ENCODE measurements at regions not wholly inside any gene's neighbourhood (a gene's known extent, or its start where the extent isn't known, plus 50 kb on each side); places are given as distances from the start of the nearest gene placed in this dataset.

DNA sequence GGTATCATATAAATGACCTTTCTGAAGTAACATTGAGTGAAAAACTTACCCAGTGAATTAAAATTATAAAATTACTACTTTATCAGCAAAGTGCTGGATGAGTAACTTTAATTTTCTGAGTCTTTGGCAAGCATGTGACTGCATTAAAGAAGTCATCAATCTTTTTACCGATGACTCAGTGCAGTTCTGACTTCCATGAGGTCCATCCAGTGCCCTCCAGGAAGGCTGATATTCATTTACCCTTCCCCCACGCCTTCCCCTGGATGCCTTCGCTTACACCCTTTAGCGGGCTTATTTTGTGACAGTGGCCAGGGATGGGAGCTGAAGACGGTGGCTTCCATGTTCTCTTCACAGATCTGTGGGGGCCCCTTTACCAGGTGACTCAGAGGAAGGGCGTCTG, 572.9 kb upstream of the PFKP start:
- H3K4me3 ChIP-seq (ENCODE audit: low read depth, low read length) = no peak overlapping the region
- TF ChIP-seq, protein P1, sequence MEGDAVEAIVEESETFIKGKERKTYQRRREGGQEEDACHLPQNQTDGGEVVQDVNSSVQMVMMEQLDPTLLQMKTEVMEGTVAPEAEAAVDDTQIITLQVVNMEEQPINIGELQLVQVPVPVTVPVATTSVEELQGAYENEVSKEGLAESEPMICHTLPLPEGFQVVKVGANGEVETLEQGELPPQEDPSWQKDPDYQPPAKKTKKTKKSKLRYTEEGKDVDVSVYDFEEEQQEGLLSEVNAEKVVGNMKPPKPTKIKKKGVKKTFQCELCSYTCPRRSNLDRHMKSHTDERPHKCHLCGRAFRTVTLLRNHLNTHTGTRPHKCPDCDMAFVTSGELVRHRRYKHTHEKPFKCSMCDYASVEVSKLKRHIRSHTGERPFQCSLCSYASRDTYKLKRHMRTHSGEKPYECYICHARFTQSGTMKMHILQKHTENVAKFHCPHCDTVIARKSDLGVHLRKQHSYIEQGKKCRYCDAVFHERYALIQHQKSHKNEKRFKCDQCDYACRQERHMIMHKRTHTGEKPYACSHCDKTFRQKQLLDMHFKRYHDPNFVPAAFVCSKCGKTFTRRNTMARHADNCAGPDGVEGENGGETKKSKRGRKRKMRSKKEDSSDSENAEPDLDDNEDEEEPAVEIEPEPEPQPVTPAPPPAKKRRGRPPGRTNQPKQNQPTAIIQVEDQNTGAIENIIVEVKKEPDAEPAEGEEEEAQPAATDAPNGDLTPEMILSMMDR (conservative IDR thresholded peaks at IDR 0.05; ENCODE audit: low read depth, low read length) = no peak
- no peak for DNase-seq (ENCODE audit: low read depth)

GRCh38 chr10:2488446-2489005, 578.8 kb upstream of the PFKP start:
- no peak overlapping the region for H3K4me3 ChIP-seq (ENCODE audit: low read depth, low read length)
- DNase-seq (ENCODE audit: low read depth) = no peak
- TF ChIP-seq, protein P1 (conservative IDR thresholded peaks at IDR 0.05; ENCODE audit: low read depth, low read length) = no peak

DNA sequence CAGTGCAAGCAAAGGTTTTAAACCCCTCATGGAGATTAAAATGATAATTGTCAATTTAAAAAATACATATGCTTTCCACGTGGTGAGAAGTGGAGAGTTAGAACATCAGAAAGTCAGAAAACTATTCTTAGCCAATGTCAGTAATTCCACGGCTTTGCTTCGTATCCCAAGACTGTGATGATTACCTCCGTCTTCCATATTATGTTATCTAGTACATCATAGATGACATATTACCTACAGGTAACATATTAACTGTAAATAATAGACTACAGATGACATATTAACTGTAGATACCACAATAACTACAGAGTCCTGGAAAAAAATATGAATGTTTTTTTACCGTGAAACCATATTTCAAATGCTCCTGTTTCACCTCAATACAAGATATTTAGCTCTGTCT, 579.4 kb upstream of the PFKP start:
- no peak overlapping the region for H3K4me3 ChIP-seq (ENCODE audit: low read depth, low read length)
- DNase-seq (ENCODE audit: low read depth) = no peak
- TF ChIP-seq, protein P1 (conservative IDR thresholded peaks at IDR 0.05; ENCODE audit: low read depth, low read length) = no peak

GRCh38 chr10:2478656-2479055, 588.7 kb upstream of the PFKP start:
- no peak overlapping the region for H3K4me3 ChIP-seq (ENCODE audit: low read depth, low read length)
- DNase-seq (ENCODE audit: low read depth) = no peak
- TF ChIP-seq, protein P1 (conservative IDR thresholded peaks at IDR 0.05; ENCODE audit: low read depth, low read length) = no peak

DNA sequence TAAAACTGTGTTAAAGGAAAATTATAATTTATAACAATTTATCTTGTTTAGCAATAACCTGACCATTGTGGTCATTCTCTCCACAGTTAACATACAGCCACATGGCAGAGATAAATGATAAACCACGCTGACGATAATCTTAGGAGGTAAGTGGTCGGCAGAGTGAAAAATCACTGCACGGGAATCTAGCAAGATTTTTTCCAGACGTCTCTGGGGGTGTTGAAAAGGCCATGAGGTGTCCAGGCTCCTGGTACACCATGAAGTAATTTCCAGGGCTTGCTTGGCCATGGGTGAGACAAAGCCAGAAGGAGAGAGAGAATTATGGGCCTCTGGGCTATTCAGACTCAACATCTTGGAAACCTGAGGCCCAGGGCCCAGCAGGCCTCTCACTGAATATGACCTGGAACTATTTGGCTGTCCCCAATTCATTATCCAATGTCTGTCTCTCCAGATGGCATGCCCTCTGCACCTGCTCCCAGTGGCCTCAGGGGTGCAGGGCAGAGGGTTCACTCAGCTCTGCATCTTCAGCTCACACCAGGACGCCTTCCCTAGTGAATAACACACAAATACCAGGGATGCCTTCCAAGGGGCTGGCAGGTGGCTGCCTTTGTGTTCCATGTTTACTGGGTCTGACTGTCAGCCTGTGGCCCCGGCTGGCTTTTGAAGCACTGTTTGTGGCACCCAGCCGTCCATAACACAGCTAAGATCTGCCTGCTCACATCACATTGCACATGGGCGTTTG, 590.4 kb upstream of the PFKP start:
- no peak for DNase-seq (ENCODE audit: low read depth)
- TF ChIP-seq, protein P1 (conservative IDR thresholded peaks at IDR 0.05; ENCODE audit: low read depth, low read length) = no peak
- no peak overlapping the region for H3K4me3 ChIP-seq (ENCODE audit: low read depth, low read length)

DNA sequence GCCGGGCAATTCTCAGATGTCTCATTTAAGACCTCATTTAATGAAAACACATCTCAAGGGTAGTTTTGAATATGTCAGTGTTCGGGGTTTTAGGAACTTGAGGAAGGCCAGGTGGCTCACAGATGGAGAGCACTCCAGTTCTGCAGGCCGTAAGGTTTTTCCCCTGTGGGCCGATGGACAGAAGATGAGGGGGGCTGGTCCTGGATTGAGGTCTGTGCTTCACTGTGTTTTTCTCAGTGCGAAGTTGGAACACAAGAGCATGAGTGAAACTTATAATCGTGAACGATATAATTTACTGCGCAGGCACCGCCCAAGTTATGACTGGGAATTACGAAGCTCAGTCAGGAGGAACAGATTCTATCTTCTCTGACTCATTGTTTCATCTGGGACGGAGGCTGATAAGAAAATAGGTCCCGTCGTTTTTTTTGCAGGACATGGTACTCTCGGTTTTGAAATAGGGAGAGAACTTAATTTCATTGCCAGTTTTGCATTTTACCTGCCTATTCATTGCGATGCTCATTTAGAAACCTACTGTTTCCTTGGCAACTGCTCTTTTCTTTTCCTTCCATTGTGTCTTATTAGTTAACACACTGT, 591.0 kb upstream of the PFKP start:
- no peak overlapping the region for H3K4me3 ChIP-seq (ENCODE audit: low read depth, low read length)
- TF ChIP-seq, protein P1 (conservative IDR thresholded peaks at IDR 0.05; ENCODE audit: low read depth, low read length) = no peak
- DNase-seq (ENCODE audit: low read depth) = no peak
